Stimulated activated naive CD4-positive, alpha-beta T cell (primary cell): ENCODE measurements at regions not wholly inside any gene's neighbourhood (a gene's known extent, or its start where the extent isn't known, plus 50 kb on each side); places are given as distances from the start of the nearest gene placed in this dataset.

Source experiments
- DNase-seq, 6 experiments: peaks; one replicate each; lab custom pipeline; 2025; lab: John Stamatoyannopoulos, UW

- no peak for DNase-seq
Measured at GRCh38 chr5:133829786-133830185, 138.6 kb downstream of the C5orf15 start.

- no peak for DNase-seq
Measured at GRCh38 chr5:133828722-133829121, 139.7 kb downstream of the C5orf15 start.

GRCh38 chr5:133827830-133828229, 140.6 kb downstream of the C5orf15 start:
- DNase-seq, result no peak

GRCh38 chr5:133827011-133827410, 141.4 kb downstream of the C5orf15 start:
- no peak for DNase-seq

GRCh38 chr5:133825631-133826289, 142.7 kb downstream of the C5orf15 start:
- DNase-seq, result peak in 5 of 6 experiments; percentile 1 to 58 (median 54)

- DNase-seq, result no peak
Measured at GRCh38 chr5:133824661-133825254, 143.7 kb downstream of the C5orf15 start.

- no peak for DNase-seq
Measured at GRCh38 chr5:133821889-133822288, 146.5 kb downstream of the C5orf15 start.

GRCh38 chr5:133821311-133821741, 147.1 kb downstream of the C5orf15 start:
- no peak for DNase-seq

GRCh38 chr5:133820507-133820906, 147.9 kb downstream of the C5orf15 start:
- DNase-seq, result no peak

GRCh38 chr5:133819977-133820471, 148.4 kb downstream of the C5orf15 start:
- no peak for DNase-seq

- DNase-seq, result no peak
Measured at GRCh38 chr5:133818869-133819600, 149.4 kb downstream of the C5orf15 start.

- DNase-seq, result no peak
Measured at GRCh38 chr5:133818031-133818431, 150.4 kb downstream of the C5orf15 start.

- no peak for DNase-seq
Measured at GRCh38 chr5:133817456-133817855, 151.0 kb downstream of the C5orf15 start.

GRCh38 chr5:133816791-133817190, 151.6 kb downstream of the C5orf15 start:
- DNase-seq, result no peak

GRCh38 chr5:133814152-133814551, 154.3 kb downstream of the C5orf15 start:
- DNase-seq, result no peak

GRCh38 chr5:133811168-133811567, 157.3 kb downstream of the C5orf15 start:
- DNase-seq, result no peak

GRCh38 chr5:133809801-133810200, 158.6 kb downstream of the C5orf15 start:
- DNase-seq, result no peak

GRCh38 chr5:133807348-133807747, 161.1 kb downstream of the C5orf15 start:
- no peak for DNase-seq

- DNase-seq, result no peak
Measured at GRCh38 chr5:133806847-133807246, 161.6 kb downstream of the C5orf15 start.

- DNase-seq, result no peak
Measured at GRCh38 chr5:133801955-133802751, 166.3 kb downstream of the C5orf15 start.

- DNase-seq, result no peak
Measured at GRCh38 chr5:133801431-133801830, 167.0 kb downstream of the C5orf15 start.

GRCh38 chr5:133799571-133800237, 168.7 kb downstream of the C5orf15 start:
- no peak for DNase-seq
